H54 (cell line): ENCODE measurements at regions not wholly inside any gene's neighbourhood (a gene's known extent, or its start where the extent isn't known, plus 50 kb on each side); places are given as distances from the start of the nearest gene placed in this dataset.

Source experiments
- DNase-seq: peaks from one replicate; pipeline ENCODE4 v3.0.0; 2011; ENCODE audit warnings: low spot score, mixed read lengths; ENCODE audit not compliant: insufficient read length
- FAIRE-seq: peaks from 3 replicates; lab custom pipeline; 2011; peaks lifted over from hg19 to GRCh38; lab: Jason Lieb, UNC
- POLR2A ChIP-seq: IDR thresholded peaks from 2 replicates; pipeline ENCODE4 v1.6.1; 2011; ENCODE audit warnings: low read depth, mild to moderate bottlenecking, low read length

- TF ChIP-seq POLR2A, result no peak
- DNase-seq (no peak), FAIRE-seq (no peak)
Measured at GRCh38 chr5:87051502-87052113, 216.1 kb upstream of the RASA1 start.

- DNase-seq (no peak), FAIRE-seq (no peak)
- no peak for TF ChIP-seq POLR2A
Measured at GRCh38 chr5:87053146-87053545, 214.5 kb upstream of the RASA1 start.

- FAIRE-seq (no peak), DNase-seq (no peak)
- TF ChIP-seq POLR2A, result no peak
Measured at GRCh38 chr5:87054821-87055220, 212.9 kb upstream of the RASA1 start.

- TF ChIP-seq POLR2A, result no peak
- DNase-seq (no peak), FAIRE-seq (no peak)
Measured at GRCh38 chr5:87061046-87061445, 206.6 kb upstream of the RASA1 start.

DNA sequence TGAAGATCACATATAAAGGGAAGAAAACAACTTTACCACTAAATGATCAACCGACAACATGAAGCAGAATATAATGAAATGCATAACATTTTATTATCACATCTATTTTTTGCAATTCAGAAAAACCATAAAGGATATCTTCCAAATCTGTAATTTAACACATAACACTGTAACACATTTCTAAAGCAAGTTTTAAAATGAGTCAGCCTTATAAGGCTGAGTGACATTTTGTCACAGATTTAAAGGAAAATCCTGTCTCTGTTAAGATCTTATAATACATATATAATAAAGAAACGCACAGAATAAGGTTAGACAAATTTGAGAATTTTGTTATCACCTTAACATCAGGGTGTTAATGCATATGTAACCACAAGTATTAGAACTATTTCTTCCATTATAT lies 198.4 kb upstream of the RASA1 start:
- TF ChIP-seq POLR2A, result no peak
- DNase-seq (no peak), FAIRE-seq (no peak)

DNA sequence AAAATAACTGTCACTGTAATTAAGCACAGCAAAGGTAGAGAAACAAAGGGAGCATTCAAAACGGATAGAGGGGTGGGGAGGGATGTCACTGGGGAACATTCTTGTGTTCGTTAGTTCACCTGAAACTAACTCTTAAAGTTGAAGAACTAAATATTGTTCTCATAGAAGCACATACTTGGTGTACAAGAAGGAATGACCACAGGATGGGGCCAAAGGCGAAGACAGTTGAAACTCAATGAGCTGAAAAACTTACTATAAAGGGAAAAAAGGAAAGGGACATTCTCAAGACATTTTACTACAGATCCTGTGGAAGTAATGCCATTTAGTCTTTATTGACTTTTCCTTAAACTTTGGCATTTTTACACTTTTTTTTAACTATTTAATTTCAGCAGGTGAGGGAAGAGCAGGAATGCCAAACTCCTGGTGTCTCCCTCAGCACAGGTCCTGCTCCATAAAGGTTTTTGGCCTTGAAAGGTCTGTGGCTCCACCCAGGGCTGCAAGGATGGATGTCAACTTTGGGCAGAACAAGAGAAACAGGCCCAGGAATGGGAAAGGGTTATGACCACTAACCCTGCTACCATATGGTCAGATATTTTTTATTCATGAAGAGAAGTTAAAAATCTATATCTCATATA lies 197.6 kb upstream of the RASA1 start:
- DNase-seq, result no peak
- no peak for TF ChIP-seq POLR2A
- FAIRE-seq, result peak; percentile 75

GRCh38 chr5:87074072-87074471 lies 193.6 kb upstream of the RASA1 start:
- DNase-seq (no peak), FAIRE-seq (no peak)
- TF ChIP-seq POLR2A, result no peak

GRCh38 chr5:87074934-87075541 lies 192.6 kb upstream of the RASA1 start:
- DNase-seq (no peak), FAIRE-seq (peak; percentile 27)
- no peak for TF ChIP-seq POLR2A

- TF ChIP-seq POLR2A, result no peak
- no peak for FAIRE-seq
Measured at GRCh38 chr5:87076411-87076810, 191.3 kb upstream of the RASA1 start.

DNA sequence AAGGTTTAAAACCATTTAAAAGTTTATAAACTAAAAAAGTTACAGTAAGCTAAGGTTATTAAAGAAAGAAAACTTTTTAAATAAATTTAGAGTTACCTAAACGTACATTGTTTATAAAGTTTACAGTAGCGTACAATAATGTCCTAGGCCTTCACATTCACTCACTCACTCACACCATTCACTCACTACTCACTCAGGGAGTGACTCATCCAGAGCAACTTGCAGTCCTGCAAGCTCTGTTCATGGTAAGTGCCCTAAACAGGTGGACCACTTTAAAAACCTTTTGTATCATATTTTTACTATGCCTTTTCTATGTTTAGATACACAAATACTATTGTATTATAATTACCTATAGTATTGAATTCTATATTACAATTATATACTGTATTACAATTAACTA lies 190.8 kb upstream of the RASA1 start:
- FAIRE-seq (peak; percentile 89), DNase-seq (no peak)
- TF ChIP-seq POLR2A, result no peak

More at GRCh38 chr5:87076411-87076810, 191.3 kb upstream of the RASA1 start:
- DNase-seq, result no peak

DNA sequence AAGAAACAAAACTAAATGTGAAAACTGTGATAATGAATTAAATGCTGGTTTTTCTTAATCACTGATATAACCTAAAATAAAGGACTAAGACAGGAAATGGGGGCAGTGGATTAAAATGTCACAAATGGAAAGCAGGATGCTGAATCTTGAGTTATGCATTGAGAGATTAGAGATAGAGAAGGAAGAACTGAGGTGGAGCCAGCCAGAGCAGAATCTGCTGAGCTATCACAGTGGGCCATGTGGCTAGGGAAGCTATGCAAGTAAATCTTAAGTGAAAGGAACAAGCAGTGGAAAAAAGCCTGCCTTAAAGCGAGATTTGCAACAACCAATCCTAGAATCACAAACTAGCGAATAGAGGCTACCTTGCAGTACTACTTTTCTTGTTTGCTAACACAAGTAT lies 188.5 kb upstream of the RASA1 start:
- DNase-seq (no peak), FAIRE-seq (no peak)
- TF ChIP-seq POLR2A, result no peak

DNA sequence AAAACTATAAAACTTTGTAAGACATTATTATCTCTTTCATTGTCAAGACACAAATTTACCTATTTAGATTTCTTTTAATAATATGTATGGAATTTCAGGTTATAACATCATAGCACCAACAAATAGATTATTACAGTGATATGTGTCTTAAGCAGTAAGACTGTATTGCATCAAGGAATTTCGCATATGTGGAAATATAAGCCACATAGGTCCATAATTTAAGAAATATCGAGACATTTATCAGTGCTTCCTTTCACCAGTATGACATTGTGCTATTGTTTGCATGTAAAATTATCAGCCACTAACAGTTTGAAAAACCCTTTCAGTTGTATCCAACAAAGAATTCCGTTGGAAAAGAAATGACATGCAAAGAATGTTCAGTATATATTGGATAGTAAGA lies 186.7 kb upstream of the RASA1 start:
- FAIRE-seq, result no peak
- DNase-seq, result no peak
- TF ChIP-seq POLR2A, result no peak

DNA sequence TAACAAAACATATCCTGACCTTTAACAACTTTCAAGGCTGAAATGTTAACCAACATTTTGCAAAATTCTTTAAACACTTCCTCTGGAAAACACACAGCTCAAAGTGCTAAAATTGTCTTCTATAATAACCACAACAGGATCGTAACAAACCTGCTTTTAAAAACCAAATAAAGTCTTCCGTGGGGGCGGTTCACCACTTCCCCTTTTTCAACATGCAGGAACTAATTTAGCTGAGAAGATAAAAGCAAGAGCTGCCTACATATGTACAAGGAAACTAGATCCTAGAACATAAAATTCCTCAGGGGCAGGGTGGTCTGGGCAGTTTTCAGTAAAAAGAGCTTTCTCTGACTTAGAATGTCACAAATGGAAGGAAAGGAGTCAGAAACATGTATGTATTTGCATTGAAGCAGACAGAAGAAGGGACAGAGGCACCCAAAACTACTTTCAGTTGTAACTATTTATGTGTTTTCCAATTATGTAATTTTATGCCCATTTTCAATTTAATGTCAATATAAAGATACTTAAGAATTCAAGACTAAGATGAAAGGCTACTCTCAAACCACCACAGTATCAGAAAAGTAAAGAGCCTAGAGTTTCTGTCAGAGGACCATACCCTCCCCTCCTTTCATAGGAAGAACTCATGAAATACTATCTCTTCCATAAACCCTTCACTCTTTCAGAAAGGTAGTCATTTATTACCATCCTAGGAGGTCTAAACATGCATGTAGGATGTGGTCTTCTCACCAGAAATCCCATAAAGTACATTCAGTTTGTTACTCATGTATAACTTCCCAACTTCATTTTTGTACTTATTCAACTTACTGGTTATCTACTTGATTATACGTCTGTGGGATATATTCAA lies 185.9 kb upstream of the RASA1 start:
- DNase-seq (no peak), FAIRE-seq (no peak)
- no peak for TF ChIP-seq POLR2A

DNA sequence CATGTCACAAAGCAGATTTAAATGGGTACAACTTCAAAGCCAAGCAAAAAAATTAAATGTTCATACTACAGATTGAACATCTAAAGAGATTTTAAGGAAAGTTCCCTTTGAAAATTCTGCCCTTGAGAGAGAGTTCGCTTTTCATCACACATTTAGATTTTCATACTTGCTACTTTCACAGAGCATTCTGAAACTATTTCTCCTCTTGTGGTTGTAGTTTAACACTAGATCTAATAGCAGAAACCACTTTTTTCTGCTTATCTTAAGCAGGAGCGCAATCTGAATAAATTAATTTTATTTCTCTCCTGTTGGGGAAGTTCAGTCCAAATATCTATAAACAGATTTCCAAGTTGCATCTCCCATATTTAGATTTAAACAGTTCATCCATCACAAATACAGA lies 173.3 kb upstream of the RASA1 start:
- no peak for FAIRE-seq
- no peak for DNase-seq
- no peak for TF ChIP-seq POLR2A
